Astrocyte (in vitro differentiated cells and primary cell): ENCODE measurements at regions not wholly inside any gene's neighbourhood (a gene's known extent, or its start where the extent isn't known, plus 50 kb on each side); places are given as distances from the start of the nearest gene placed in this dataset.

Experiments used
- DNase-seq: peaks from one replicate; pipeline ENCODE4 v3.0.0-alpha.2; 2010; ENCODE audit warnings: low read depth
- FAIRE-seq: peaks from 2 replicates; lab custom pipeline; 2011; peaks lifted over from hg19 to GRCh38; lab: Jason Lieb, UNC
- H2AFZ ChIP-seq: 2 replicates; pipeline ENCODE4 v1.6.0; 2012; ENCODE audit warnings: low read depth, low read length, inconsistent platforms
- H3K27ac ChIP-seq: 2 replicates; pipeline ENCODE4 v1.5.1; 2011; ENCODE audit warnings: low read depth, low read length, inconsistent platforms
- H3K27me3 ChIP-seq: 2 replicates; pipeline ENCODE4 v1.6.0; 2011; ENCODE audit warnings: low read length, inconsistent platforms; ENCODE audit not compliant: insufficient read depth
- H3K36me3 ChIP-seq: 2 replicates; pipeline ENCODE4 v1.5.1; 2011; ENCODE audit warnings: low read length, inconsistent platforms; ENCODE audit not compliant: insufficient read depth
- H3K4me1 ChIP-seq: 2 replicates; pipeline ENCODE4 v1.5.1; 2011; ENCODE audit warnings: low read length, inconsistent platforms; ENCODE audit not compliant: insufficient read depth
- H3K4me2 ChIP-seq: 2 replicates; pipeline ENCODE4 v1.6.0; 2012; ENCODE audit warnings: low read length, inconsistent platforms
- H3K4me3 ChIP-seq: 2 replicates; pipeline ENCODE4 v1.5.1; 2011; ENCODE audit warnings: low read depth, mild to moderate bottlenecking, low read length, inconsistent platforms; ENCODE audit not compliant: insufficient read depth
- H3K79me2 ChIP-seq: 2 replicates; pipeline ENCODE4 v1.6.0; 2012; ENCODE audit warnings: mild to moderate bottlenecking, low read length, inconsistent platforms; ENCODE audit not compliant: insufficient read depth
- H3K9ac ChIP-seq: 2 replicates; pipeline ENCODE4 v1.6.0; 2012; ENCODE audit warnings: mild to moderate bottlenecking, low read length, inconsistent platforms
- H3K9me3 ChIP-seq: 2 replicates; pipeline ENCODE4 v1.5.1; 2012; ENCODE audit warnings: low read depth, mild to moderate bottlenecking, low read length, inconsistent platforms; ENCODE audit not compliant: insufficient read depth
- H4K20me1 ChIP-seq: 2 replicates; pipeline ENCODE4 v1.6.0; 2012; ENCODE audit warnings: low read length, inconsistent platforms; ENCODE audit not compliant: insufficient read depth
- H3K27ac Mint-ChIP-seq: one replicate; pipeline ENCODE4 v1.8.0; 2021; ENCODE audit warnings: mild to moderate bottlenecking, mixed read lengths; ENCODE audit not compliant: unreplicated experiment
- H3K27me3 Mint-ChIP-seq: one replicate; pipeline ENCODE4 v1.8.0; 2021; ENCODE audit warnings: low read depth, mixed read lengths; ENCODE audit not compliant: unreplicated experiment
- H3K36me3 Mint-ChIP-seq: one replicate; pipeline ENCODE4 v1.8.0; 2021; ENCODE audit warnings: low read depth, mixed read lengths; ENCODE audit not compliant: unreplicated experiment
- H3K4me1 Mint-ChIP-seq: one replicate; pipeline ENCODE4 v1.8.0; 2021; ENCODE audit warnings: low read depth, mixed read lengths; ENCODE audit not compliant: unreplicated experiment
- H3K4me3 Mint-ChIP-seq: one replicate; pipeline ENCODE4 v1.8.0; 2021; ENCODE audit warnings: mild to moderate bottlenecking, moderate library complexity, mixed read lengths; ENCODE audit not compliant: unreplicated experiment
- H3K9me3 Mint-ChIP-seq: one replicate; pipeline ENCODE4 v1.8.0; 2021; ENCODE audit warnings: mild to moderate bottlenecking, mixed read lengths; ENCODE audit not compliant: unreplicated experiment
- EZH2 ChIP-seq: IDR thresholded peaks from 2 replicates; pipeline ENCODE4 v1.6.1; 2012; ENCODE audit warnings: mild to moderate bottlenecking, low read length, inconsistent platforms; ENCODE audit not compliant: insufficient read depth
- TF ChIP-seq, protein P1 (sequence below): IDR thresholded peaks from 2 replicates; pipeline ENCODE4 v1.5.1; 2011; ENCODE audit warnings: low read depth, mild to moderate bottlenecking, inconsistent platforms, low read length, moderate library complexity; ENCODE audit not compliant: insufficient read depth

DNA sequence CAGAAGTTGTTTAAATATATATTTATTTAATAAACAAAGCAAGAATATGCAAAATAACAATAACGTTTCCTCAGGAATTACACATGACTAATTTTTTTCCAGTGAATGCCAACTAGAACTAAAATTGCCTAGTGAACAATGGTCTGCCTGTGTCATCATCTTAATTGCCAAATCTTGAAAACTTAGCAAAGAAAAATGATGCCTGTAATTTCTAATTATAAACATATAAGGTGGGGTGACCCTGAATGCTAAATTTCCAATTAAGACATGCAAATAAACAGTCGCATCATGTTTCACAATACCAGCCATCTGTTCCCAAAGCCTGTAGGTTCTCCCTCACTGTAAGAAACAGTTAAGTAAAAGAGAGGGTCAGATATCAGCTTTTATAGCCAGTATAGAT, 67.6 kb upstream of the PLCL2 start:
- no peak overlapping the region for H3K9ac ChIP-seq
- H3K4me3 ChIP-seq, result no peak overlapping the region
- no peak for TF ChIP-seq EZH2
- TF ChIP-seq, protein P1, sequence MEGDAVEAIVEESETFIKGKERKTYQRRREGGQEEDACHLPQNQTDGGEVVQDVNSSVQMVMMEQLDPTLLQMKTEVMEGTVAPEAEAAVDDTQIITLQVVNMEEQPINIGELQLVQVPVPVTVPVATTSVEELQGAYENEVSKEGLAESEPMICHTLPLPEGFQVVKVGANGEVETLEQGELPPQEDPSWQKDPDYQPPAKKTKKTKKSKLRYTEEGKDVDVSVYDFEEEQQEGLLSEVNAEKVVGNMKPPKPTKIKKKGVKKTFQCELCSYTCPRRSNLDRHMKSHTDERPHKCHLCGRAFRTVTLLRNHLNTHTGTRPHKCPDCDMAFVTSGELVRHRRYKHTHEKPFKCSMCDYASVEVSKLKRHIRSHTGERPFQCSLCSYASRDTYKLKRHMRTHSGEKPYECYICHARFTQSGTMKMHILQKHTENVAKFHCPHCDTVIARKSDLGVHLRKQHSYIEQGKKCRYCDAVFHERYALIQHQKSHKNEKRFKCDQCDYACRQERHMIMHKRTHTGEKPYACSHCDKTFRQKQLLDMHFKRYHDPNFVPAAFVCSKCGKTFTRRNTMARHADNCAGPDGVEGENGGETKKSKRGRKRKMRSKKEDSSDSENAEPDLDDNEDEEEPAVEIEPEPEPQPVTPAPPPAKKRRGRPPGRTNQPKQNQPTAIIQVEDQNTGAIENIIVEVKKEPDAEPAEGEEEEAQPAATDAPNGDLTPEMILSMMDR, result no peak
- Mint-ChIP-seq H3K9me3 (no peaks in the 10 kb centered on the region), H3K27me3 (peaks cover 3% of the 10 kb centered on the region), H3K27ac (no peak overlapping the region), H3K4me1 (no peaks in the 10 kb centered on the region), H3K4me3 (no peak overlapping the region), H3K36me3 (no peaks in the 10 kb centered on the region)
- FAIRE-seq, result no peak
- H3K9me3 ChIP-seq, result no peaks in the 10 kb centered on the region
- no peak overlapping the region for H2AFZ ChIP-seq
- no peaks in the 10 kb centered on the region for H3K36me3 ChIP-seq
- no peaks in the 10 kb centered on the region for H3K4me1 ChIP-seq
- no peaks in the 10 kb centered on the region for H4K20me1 ChIP-seq
- no peaks in the 10 kb centered on the region for H3K27me3 ChIP-seq
- no peak overlapping the region for H3K27ac ChIP-seq
- H3K4me2 ChIP-seq, result no peak overlapping the region
- DNase-seq, result no peak
- no peaks in the 10 kb centered on the region for H3K79me2 ChIP-seq

DNA sequence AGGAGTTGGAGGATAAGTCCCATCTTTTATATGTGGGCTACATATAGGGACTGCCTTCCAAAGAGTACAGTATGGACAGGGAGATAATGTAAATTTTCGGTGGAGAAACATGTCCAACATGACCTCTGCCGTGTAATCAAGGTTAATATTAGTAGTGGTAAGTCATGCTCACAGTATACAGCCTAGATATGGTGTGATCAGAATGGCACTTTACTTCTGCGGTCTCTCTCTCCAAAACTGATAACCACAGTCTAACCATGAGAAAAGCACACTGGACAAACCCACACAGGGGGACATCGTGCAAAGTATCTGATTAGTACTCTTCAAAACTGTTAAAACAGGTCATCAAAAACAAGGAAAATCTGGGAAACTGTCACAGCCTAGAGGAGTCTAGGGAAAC, 66.6 kb upstream of the PLCL2 start:
- no peaks in the 10 kb centered on the region for H3K9me3 Mint-ChIP-seq
- H3K4me2 ChIP-seq, result no peak overlapping the region

DNA sequence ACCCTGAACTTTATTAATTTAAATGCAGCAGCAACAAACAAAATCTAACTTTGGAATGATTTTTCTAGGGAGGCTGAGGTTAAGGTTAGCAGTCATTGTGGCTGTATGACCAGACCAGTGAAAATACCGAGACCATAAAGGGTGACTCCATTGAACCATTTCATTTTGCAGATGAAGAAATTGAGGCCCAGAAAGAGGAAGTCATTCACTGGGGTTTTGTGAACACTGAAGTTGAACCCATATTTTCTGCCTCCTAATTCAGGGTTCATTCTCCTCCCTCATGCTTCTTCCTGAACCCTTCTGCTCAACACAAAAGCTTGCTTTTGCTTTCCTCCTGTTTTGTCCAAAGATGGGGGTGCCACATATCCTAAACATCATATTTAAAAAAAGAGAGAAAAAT, 65.8 kb upstream of the PLCL2 start:
- Histone ChIP-seq H3K4me3 (no peak overlapping the region), H4K20me1 (no peaks in the 10 kb centered on the region), H3K79me2 (no peaks in the 10 kb centered on the region), H3K27me3 (no peaks in the 10 kb centered on the region), H3K4me2 (no peak overlapping the region), H3K9me3 (no peaks in the 10 kb centered on the region), H2AFZ (no peak overlapping the region), H3K36me3 (no peaks in the 10 kb centered on the region), H3K9ac (no peak overlapping the region), H3K4me1 (no peaks in the 10 kb centered on the region), H3K27ac (no peak overlapping the region)
- TF ChIP-seq, protein P1, result no peak
- TF ChIP-seq EZH2, result no peak
- Mint-ChIP-seq H3K4me1 (no peaks in the 10 kb centered on the region), H3K27me3 (peaks cover 3% of the 10 kb centered on the region), H3K4me3 (no peak overlapping the region), H3K27ac (no peak overlapping the region), H3K9me3 (no peaks in the 10 kb centered on the region), H3K36me3 (no peaks in the 10 kb centered on the region)
- no peak for FAIRE-seq
- no peak for DNase-seq

More for the DNA sequence above, 66.6 kb upstream of the PLCL2 start:
- H2AFZ ChIP-seq, result no peak overlapping the region
- no peaks in the 10 kb centered on the region for H3K27me3 ChIP-seq
- no peaks in the 10 kb centered on the region for H3K9me3 ChIP-seq
- no peak for DNase-seq
- no peak overlapping the region for H3K4me3 ChIP-seq
- no peaks in the 10 kb centered on the region for H3K79me2 ChIP-seq
- Mint-ChIP-seq H3K27ac (no peak overlapping the region), H3K27me3 (peaks cover 3% of the 10 kb centered on the region), H3K36me3 (no peaks in the 10 kb centered on the region), H3K4me3 (no peak overlapping the region), H3K4me1 (no peaks in the 10 kb centered on the region)
- H3K4me1 ChIP-seq, result no peaks in the 10 kb centered on the region
- no peak for TF ChIP-seq EZH2
- TF ChIP-seq, protein P1, result no peak
- no peak overlapping the region for H3K27ac ChIP-seq
- no peak overlapping the region for H3K9ac ChIP-seq
- H4K20me1 ChIP-seq, result no peaks in the 10 kb centered on the region
- no peak for FAIRE-seq
- no peaks in the 10 kb centered on the region for H3K36me3 ChIP-seq
